SK-N-SH (cell line): ENCODE measurements at regions not wholly inside any gene's neighbourhood (a gene's known extent, or its start where the extent isn't known, plus 50 kb on each side); places are given as distances from the start of the nearest gene placed in this dataset.

Experiments
- CTCF ChIA-PET: fragments of 300-600, 350-600 bp; formaldehyde crosslinking; extraction: SDS; loops from one replicate; lab custom pipeline; 2021; lab: Yijun Ruan, JAX
- POLR2A ChIA-PET: fragments of 350-600 bp; sonication (Branson Sonifier 250); formaldehyde crosslinking; extraction: SDS; loops from one replicate; lab custom pipeline; 2020; ENCODE audit warnings: antibody characterized with exemption, inconsistent platforms; lab: Yijun Ruan, JAX
- DNase-seq: peaks from one replicate; pipeline ENCODE4 v3.0.0; 2012
- H2AFZ ChIP-seq: fragments of 200-600 bp; sonication (generic); 2 replicates; pipeline ENCODE4 v1.8.1; 2016; ENCODE audit warnings: antibody characterized with exemption, mild to moderate bottlenecking, low read depth
- H3F3A ChIP-seq: fragments of 200-600 bp; sonication (generic); replicated peaks from 2 replicates; pipeline ENCODE3; 2016; ENCODE audit warnings: antibody characterized with exemption, mild to moderate bottlenecking; ENCODE audit not compliant: insufficient read depth
- H3K27ac ChIP-seq, 2 experiments: fragments of 200-500 bp in 1 of 2; fragments of 200-600 bp in 1 of 2; sonication (Bioruptor generic) in 1 of 2; sonication (generic), shearing (Covaris generic) in 1 of 2; 2 replicates each; pipeline versions ENCODE4 v1.5.1 to v1.6.1; 2014 to 2016; ENCODE audit warnings: low read depth in 2 of 2, inconsistent platforms in 1 of 2, low read length in 1 of 2, mild to moderate bottlenecking in 1 of 2, mixed read lengths in 1 of 2
- H3K27me3 ChIP-seq: fragments of 200-600 bp; sonication (generic), shearing (Covaris generic); 2 replicates; pipeline ENCODE4 v1.6.1; 2016; ENCODE audit warnings: mixed run types; ENCODE audit not compliant: insufficient read depth
- H3K36me3 ChIP-seq, 2 experiments: fragments of 200-500 bp in 1 of 2; fragments of 200-600 bp in 1 of 2; sonication (Bioruptor generic) in 1 of 2; sonication (generic) in 1 of 2; replicated peaks in 1 of 2; 2 replicates each; pipeline versions ENCODE3 to v1.5.1; 2014 to 2016; ENCODE audit warnings: low read length in 1 of 2, mild to moderate bottlenecking in 1 of 2; ENCODE audit not compliant: insufficient read depth in 2 of 2, control insufficient read depth in 1 of 2
- H3K4me1 ChIP-seq, 2 experiments: fragments of 200-500 bp in 1 of 2; fragments of 200-600 bp in 1 of 2; sonication (Bioruptor generic) in 1 of 2; sonication (generic), shearing (Covaris generic) in 1 of 2; 2 replicates each; pipeline versions ENCODE4 v1.5.1 to v1.6.1; 2014 to 2016; ENCODE audit warnings: low read depth in 1 of 2, low read length in 1 of 2, mixed run types in 1 of 2; ENCODE audit not compliant: insufficient read depth in 2 of 2, control insufficient read depth in 1 of 2
- H3K4me2 ChIP-seq: fragments of 200-600 bp; sonication (generic), shearing (Covaris generic); 2 replicates; pipeline ENCODE4 v1.6.1; 2017; ENCODE audit warnings: mixed run types
- H3K4me3 ChIP-seq, 2 experiments: fragments of 200-500 bp in 1 of 2; fragments of 200-600 bp in 1 of 2; sonication (Bioruptor generic) in 1 of 2; sonication (generic), shearing (Covaris generic) in 1 of 2; 2 replicates each; pipeline versions ENCODE4 v1.5.1 to v1.8.1; 2014 to 2016; ENCODE audit warnings: low read depth in 2 of 2, inconsistent platforms in 1 of 2, low read length in 1 of 2, mild to moderate bottlenecking in 1 of 2, mixed read lengths in 1 of 2, moderate library complexity in 1 of 2
- H3K79me2 ChIP-seq: fragments of 200-600 bp; sonication (generic); 2 replicates; pipeline ENCODE4 v1.8.1; 2017; ENCODE audit warnings: mild to moderate bottlenecking; ENCODE audit not compliant: insufficient read depth
- H3K9ac ChIP-seq: fragments of 200-600 bp; sonication (generic); 2 replicates; pipeline ENCODE4 v1.6.1; 2017; ENCODE audit warnings: mixed run types
- H3K9me2 ChIP-seq: fragments of 200-600 bp; sonication (generic); 2 replicates; pipeline ENCODE4 v1.6.1; 2017; ENCODE audit warnings: mixed run types
- H3K9me3 ChIP-seq: fragments of 200-600 bp; sonication (generic); 2 replicates; pipeline ENCODE4 v1.6.1; 2017; ENCODE audit warnings: mixed run types, mild to moderate bottlenecking, moderate library complexity
- H4K20me1 ChIP-seq: fragments of 200-600 bp; sonication (generic); 2 replicates; pipeline ENCODE4 v1.6.1; 2017; ENCODE audit warnings: mild to moderate bottlenecking, mixed run types; ENCODE audit not compliant: insufficient read depth
- EZH2phosphoT487 ChIP-seq: fragments of 200-600 bp; sonication (generic); IDR thresholded peaks from 2 replicates; pipeline ENCODE4 v1.6.1; 2017; ENCODE audit warnings: low read depth, mixed run types, mild to moderate bottlenecking, antibody characterized with exemption, moderate library complexity, borderline replicate concordance
- GATA2 ChIP-seq: sonication (generic); formaldehyde crosslinking; IDR thresholded peaks from 2 replicates; pipeline ENCODE4 v1.5.0; 2020; ENCODE audit warnings: mild to moderate bottlenecking, missing genetic modification reagents
- MAX ChIP-seq: IDR thresholded peaks from 2 replicates; pipeline ENCODE4 v1.4.0; 2012; ENCODE audit warnings: low read depth
- MEF2A ChIP-seq: IDR thresholded peaks from 2 replicates; pipeline ENCODE4 v1.4.0; 2012; ENCODE audit warnings: low read depth, borderline replicate concordance
- MXI1 ChIP-seq: IDR thresholded peaks from 2 replicates; pipeline ENCODE4 v1.6.1; 2012; ENCODE audit warnings: mild to moderate bottlenecking, low read depth, low read length, improper control_type of control experiment
- NFIC ChIP-seq: IDR thresholded peaks from 2 replicates; pipeline ENCODE4 v1.4.0; 2012; ENCODE audit warnings: borderline replicate concordance
- NRF1 ChIP-seq: IDR thresholded peaks from 2 replicates; pipeline ENCODE4 v1.6.1; 2012; ENCODE audit warnings: low read depth, mild to moderate bottlenecking, low read length
- POLR2AphosphoS5 ChIP-seq: IDR thresholded peaks from 2 replicates; pipeline ENCODE4 v1.6.1; 2012; ENCODE audit warnings: low read depth, low read length
- RAD21 ChIP-seq: IDR thresholded peaks from 2 replicates; pipeline ENCODE4 v1.6.1; 2012; ENCODE audit warnings: mild to moderate bottlenecking, low read length
- RCOR1 ChIP-seq: fragments of 150-350 bp; IDR thresholded peaks from 2 replicates; pipeline ENCODE4 v1.6.1; 2017; ENCODE audit warnings: antibody characterized with exemption, low read length
- RXRA ChIP-seq: IDR thresholded peaks from 2 replicates; pipeline ENCODE4 v1.4.0; 2012; ENCODE audit warnings: low read depth, mild to moderate bottlenecking, borderline replicate concordance
- SIN3A ChIP-seq: IDR thresholded peaks from 2 replicates; pipeline ENCODE4 v1.6.1; 2012; ENCODE audit warnings: low read depth, mild to moderate bottlenecking, low read length, moderate library complexity, borderline replicate concordance
- TAF1 ChIP-seq: IDR thresholded peaks from 2 replicates; pipeline ENCODE4 v1.6.1; 2012; ENCODE audit warnings: low read depth, mild to moderate bottlenecking, low read length, moderate library complexity, borderline replicate concordance
- whole genome bisulfite sequencing: methylation state at CpG from one replicate; pipeline ENCODE4 v1.1.6; 2017; ENCODE audit warnings: low lambda C conversion rate; 5-methylcytosine and 5-hydroxymethylcytosine counted together
- TF ChIP-seq, protein P1 (sequence below): IDR thresholded peaks from 2 replicates; pipeline ENCODE4; 2012
- TF ChIP-seq, protein P2 (sequence below): IDR thresholded peaks from 2 replicates; pipeline ENCODE4 v1.4.0; 2012; ENCODE audit warnings: low read depth, borderline replicate concordance
- TF ChIP-seq, protein P3 (sequence below): fragments of 150-350 bp; IDR thresholded peaks from 2 replicates; pipeline ENCODE4 v1.6.1; 2016; ENCODE audit warnings: mild to moderate bottlenecking, low read depth, low read length

DNA sequence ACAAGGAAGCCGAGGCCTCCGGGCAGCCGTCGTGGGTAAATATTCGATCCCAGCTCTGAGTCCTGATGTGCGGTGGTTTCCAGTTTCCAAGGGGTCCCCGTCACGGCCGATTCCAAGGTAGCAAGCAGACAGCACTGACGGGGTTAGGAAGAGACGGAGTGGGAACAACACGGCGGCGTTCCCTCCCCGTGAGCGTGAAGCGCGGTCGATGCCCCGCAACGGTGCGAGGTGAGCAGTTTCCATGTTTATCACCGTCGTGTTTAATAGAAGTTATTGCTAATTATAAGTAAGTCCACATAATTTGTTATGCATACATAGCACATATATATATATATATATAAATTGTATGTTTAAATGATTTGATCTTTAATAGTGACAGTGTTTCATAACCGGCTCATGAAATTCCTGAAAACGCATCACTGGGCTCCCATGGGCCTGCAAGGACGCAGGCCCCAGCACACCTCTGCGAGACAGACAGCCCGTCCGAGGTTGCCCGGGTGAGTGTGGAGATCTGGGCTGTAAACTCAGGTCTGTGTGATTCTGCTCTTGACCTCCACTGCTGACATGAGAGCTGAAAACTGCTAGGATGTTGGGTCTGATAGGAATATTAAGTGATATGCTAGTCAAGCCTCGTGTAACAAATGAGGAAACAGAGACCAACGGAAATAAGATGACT lies 243.5 kb upstream of the SALL3 start:
- Histone ChIP-seq H3F3A (no peaks in the 10 kb centered on the region), H3K9me2 (no peaks in the 10 kb centered on the region), H3K9ac (no peak overlapping the region), H2AFZ (no peak overlapping the region), H3K4me3 (no peak overlapping the region), H3K9me3 (no peaks in the 10 kb centered on the region), H3K27me3 (peaks cover 21% of the 10 kb centered on the region), H3K4me1 (no peaks in the 10 kb centered on the region), H3K4me2 (no peak overlapping the region), H4K20me1 (no peaks in the 10 kb centered on the region), H3K79me2 (no peaks in the 10 kb centered on the region), H3K27ac (no peak overlapping the region), H3K36me3 (no peaks in the 10 kb centered on the region)
- CTCF ChIA-PET, result no interaction called here
- 47% methylated on average over 33 of the region's 33 CpGs for WGBS
- POLR2A ChIA-PET, result interaction anchor here (0.6 kb wide), 1 partner anchor 172 kb away, joined by 3 read pairs; no protein-coding TSS in a partner anchor
- no peak for TF ChIP-seq GATA2 (CRISPR knock-in tag)
- TF ChIP-seq, protein P1, sequence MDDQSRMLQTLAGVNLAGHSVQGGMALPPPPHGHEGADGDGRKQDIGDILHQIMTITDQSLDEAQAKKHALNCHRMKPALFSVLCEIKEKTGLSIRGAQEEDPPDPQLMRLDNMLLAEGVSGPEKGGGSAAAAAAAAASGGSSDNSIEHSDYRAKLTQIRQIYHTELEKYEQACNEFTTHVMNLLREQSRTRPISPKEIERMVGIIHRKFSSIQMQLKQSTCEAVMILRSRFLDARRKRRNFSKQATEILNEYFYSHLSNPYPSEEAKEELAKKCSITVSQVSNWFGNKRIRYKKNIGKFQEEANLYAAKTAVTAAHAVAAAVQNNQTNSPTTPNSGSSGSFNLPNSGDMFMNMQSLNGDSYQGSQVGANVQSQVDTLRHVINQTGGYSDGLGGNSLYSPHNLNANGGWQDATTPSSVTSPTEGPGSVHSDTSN, result no peak
- no peak for TF ChIP-seq RCOR1
- TF ChIP-seq, protein P2, sequence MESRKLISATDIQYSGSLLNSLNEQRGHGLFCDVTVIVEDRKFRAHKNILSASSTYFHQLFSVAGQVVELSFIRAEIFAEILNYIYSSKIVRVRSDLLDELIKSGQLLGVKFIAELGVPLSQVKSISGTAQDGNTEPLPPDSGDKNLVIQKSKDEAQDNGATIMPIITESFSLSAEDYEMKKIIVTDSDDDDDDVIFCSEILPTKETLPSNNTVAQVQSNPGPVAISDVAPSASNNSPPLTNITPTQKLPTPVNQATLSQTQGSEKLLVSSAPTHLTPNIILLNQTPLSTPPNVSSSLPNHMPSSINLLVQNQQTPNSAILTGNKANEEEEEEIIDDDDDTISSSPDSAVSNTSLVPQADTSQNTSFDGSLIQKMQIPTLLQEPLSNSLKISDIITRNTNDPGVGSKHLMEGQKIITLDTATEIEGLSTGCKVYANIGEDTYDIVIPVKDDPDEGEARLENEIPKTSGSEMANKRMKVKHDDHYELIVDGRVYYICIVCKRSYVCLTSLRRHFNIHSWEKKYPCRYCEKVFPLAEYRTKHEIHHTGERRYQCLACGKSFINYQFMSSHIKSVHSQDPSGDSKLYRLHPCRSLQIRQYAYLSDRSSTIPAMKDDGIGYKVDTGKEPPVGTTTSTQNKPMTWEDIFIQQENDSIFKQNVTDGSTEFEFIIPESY, result no peak
- TF ChIP-seq RAD21, result no peak
- no peak for TF ChIP-seq POLR2AphosphoS5
- TF ChIP-seq MAX, result no peak
- no peak for TF ChIP-seq EZH2phosphoT487
- no peak for TF ChIP-seq TAF1
- no peak for TF ChIP-seq MEF2A
- TF ChIP-seq, protein P3, sequence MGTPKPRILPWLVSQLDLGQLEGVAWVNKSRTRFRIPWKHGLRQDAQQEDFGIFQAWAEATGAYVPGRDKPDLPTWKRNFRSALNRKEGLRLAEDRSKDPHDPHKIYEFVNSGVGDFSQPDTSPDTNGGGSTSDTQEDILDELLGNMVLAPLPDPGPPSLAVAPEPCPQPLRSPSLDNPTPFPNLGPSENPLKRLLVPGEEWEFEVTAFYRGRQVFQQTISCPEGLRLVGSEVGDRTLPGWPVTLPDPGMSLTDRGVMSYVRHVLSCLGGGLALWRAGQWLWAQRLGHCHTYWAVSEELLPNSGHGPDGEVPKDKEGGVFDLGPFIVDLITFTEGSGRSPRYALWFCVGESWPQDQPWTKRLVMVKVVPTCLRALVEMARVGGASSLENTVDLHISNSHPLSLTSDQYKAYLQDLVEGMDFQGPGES, result no peak
- no peak for TF ChIP-seq RXRA
- no peak for TF ChIP-seq SIN3A
- no peak for TF ChIP-seq MXI1
- no peak for TF ChIP-seq NRF1
- no peak for TF ChIP-seq NFIC
- no peak for DNase-seq
